ENCODE measurements at regions not wholly inside any gene's neighbourhood (a gene's known extent, or its start where the extent isn't known, plus 50 kb on each side); places are given as distances from the start of the nearest gene placed in this dataset.

DNA sequence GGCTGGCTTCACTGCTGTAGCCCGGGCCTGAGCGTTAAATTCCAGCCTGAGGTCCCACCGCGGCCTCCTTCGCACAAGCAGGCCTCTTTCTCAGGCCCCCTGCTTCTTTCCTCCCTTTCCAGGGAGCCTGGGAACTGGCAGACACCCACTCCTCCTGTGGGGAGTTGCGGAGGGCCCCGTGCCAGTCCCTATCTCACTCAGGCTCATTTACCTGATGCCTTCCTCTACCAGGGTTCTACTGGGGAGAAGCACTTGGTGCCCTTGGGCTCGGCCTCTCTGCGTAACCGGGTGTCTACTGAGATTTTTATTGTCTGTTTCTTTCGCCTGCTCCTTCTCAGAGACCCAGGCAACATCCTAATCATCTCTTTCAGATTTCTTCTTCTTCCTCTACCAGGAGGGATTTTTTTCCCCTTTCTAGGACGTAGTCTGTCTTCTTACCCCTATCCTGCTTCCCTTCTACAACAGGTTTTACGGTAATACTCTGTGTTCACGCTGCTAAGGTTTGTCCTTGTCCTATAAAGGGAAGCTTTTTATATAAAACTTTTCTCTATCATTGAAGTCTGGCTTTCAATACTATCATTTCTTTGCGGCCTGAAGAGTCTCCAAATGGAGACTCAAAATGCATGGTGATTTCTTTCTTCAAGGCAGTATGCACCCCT is 135.4 kb upstream of the GPR12 start:
- FAIRE-seq (no peak), ATAC-seq (no peak), DNase-seq (ENCODE audit: extremely low read depth in 1 of 4, low spot score in 3 of 4) (no peak)
- H3K27me3 ChIP-seq (ENCODE audit: control insufficient read depth in 2 of 2, insufficient read depth in 2 of 2, low read length in 2 of 2) = peaks cover 6 to 43% of the 10 kb centered on the region in 2 experiments; a peak in 4 of 5 replicates
- POLR2A ChIA-PET = interaction anchor here (0.8 kb wide), 1 partner anchor 9 kb away, joined by 3 read pairs; no protein-coding TSS in a partner anchor
- intact Hi-C loops (cut with micrococcal nuclease) (no loop called here), in situ Hi-C loops (cut with MboI) (no loop called here)
- no peak overlapping the region for H3K4me3 ChIP-seq
- H3K4me1 ChIP-seq (replicated peaks in 1 of 2; ENCODE audit: control insufficient read depth in 2 of 2, insufficient read depth in 2 of 2, low read length in 2 of 2) = no peaks in the 10 kb centered on the region
- H3K4me2 ChIP-seq (ENCODE audit: insufficient read depth, low read length) = no peak overlapping the region
- H3K9me1 ChIP-seq (ENCODE audit: control insufficient read depth, insufficient read depth, low read length) = no peaks in the 10 kb centered on the region
- no peak overlapping the region for H3K9ac ChIP-seq (ENCODE audit: insufficient read depth in 1 of 2, low read depth in 2 of 2, low read length in 2 of 2)
- H3K79me2 ChIP-seq (ENCODE audit: control insufficient read depth, insufficient read depth, low read length) = no peaks in the 10 kb centered on the region
- no peaks in the 10 kb centered on the region for H3K36me3 ChIP-seq (ENCODE audit: control insufficient read depth, insufficient read depth, low read length)
- H4K20me1 ChIP-seq (replicated peaks; ENCODE audit: control insufficient read depth, insufficient read depth, low read length) = no peaks in the 10 kb centered on the region
- H2AFZ ChIP-seq (ENCODE audit: low read depth, low read length) = no peak overlapping the region
- BruUV-seq (replicated peaks) = no TSS peak
- CTCF ChIA-PET (ENCODE audit: low intra/inter-chr PET ratio) = no interaction called here
- H3K9me3 ChIP-seq (replicated peaks; ENCODE audit: control insufficient read depth, insufficient read depth, low read depth, low read length) = no peaks in the 10 kb centered on the region
- 0% methylated on average over 12 of the region's 15 CpGs for WGBS (ENCODE audit: insufficient coverage, low coverage, missing lambda C conversion rate)
- TF ChIP-seq MAFF (IDR thresholded peaks at IDR 0.05; ENCODE audit: low read length) = no peak
- TF ChIP-seq, protein P1, sequence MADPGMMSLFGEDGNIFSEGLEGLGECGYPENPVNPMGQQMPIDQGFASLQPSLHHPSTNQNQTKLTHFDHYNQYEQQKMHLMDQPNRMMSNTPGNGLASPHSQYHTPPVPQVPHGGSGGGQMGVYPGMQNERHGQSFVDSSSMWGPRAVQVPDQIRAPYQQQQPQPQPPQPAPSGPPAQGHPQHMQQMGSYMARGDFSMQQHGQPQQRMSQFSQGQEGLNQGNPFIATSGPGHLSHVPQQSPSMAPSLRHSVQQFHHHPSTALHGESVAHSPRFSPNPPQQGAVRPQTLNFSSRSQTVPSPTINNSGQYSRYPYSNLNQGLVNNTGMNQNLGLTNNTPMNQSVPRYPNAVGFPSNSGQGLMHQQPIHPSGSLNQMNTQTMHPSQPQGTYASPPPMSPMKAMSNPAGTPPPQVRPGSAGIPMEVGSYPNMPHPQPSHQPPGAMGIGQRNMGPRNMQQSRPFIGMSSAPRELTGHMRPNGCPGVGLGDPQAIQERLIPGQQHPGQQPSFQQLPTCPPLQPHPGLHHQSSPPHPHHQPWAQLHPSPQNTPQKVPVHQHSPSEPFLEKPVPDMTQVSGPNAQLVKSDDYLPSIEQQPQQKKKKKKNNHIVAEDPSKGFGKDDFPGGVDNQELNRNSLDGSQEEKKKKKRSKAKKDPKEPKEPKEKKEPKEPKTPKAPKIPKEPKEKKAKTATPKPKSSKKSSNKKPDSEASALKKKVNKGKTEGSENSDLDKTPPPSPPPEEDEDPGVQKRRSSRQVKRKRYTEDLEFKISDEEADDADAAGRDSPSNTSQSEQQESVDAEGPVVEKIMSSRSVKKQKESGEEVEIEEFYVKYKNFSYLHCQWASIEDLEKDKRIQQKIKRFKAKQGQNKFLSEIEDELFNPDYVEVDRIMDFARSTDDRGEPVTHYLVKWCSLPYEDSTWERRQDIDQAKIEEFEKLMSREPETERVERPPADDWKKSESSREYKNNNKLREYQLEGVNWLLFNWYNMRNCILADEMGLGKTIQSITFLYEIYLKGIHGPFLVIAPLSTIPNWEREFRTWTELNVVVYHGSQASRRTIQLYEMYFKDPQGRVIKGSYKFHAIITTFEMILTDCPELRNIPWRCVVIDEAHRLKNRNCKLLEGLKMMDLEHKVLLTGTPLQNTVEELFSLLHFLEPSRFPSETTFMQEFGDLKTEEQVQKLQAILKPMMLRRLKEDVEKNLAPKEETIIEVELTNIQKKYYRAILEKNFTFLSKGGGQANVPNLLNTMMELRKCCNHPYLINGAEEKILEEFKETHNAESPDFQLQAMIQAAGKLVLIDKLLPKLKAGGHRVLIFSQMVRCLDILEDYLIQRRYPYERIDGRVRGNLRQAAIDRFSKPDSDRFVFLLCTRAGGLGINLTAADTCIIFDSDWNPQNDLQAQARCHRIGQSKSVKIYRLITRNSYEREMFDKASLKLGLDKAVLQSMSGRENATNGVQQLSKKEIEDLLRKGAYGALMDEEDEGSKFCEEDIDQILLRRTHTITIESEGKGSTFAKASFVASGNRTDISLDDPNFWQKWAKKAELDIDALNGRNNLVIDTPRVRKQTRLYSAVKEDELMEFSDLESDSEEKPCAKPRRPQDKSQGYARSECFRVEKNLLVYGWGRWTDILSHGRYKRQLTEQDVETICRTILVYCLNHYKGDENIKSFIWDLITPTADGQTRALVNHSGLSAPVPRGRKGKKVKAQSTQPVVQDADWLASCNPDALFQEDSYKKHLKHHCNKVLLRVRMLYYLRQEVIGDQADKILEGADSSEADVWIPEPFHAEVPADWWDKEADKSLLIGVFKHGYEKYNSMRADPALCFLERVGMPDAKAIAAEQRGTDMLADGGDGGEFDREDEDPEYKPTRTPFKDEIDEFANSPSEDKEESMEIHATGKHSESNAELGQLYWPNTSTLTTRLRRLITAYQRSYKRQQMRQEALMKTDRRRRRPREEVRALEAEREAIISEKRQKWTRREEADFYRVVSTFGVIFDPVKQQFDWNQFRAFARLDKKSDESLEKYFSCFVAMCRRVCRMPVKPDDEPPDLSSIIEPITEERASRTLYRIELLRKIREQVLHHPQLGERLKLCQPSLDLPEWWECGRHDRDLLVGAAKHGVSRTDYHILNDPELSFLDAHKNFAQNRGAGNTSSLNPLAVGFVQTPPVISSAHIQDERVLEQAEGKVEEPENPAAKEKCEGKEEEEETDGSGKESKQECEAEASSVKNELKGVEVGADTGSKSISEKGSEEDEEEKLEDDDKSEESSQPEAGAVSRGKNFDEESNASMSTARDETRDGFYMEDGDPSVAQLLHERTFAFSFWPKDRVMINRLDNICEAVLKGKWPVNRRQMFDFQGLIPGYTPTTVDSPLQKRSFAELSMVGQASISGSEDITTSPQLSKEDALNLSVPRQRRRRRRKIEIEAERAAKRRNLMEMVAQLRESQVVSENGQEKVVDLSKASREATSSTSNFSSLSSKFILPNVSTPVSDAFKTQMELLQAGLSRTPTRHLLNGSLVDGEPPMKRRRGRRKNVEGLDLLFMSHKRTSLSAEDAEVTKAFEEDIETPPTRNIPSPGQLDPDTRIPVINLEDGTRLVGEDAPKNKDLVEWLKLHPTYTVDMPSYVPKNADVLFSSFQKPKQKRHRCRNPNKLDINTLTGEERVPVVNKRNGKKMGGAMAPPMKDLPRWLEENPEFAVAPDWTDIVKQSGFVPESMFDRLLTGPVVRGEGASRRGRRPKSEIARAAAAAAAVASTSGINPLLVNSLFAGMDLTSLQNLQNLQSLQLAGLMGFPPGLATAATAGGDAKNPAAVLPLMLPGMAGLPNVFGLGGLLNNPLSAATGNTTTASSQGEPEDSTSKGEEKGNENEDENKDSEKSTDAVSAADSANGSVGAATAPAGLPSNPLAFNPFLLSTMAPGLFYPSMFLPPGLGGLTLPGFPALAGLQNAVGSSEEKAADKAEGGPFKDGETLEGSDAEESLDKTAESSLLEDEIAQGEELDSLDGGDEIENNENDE (IDR thresholded peaks at IDR 0.05; ENCODE audit: low read depth, low read length) = peak; percentile 80
- H3K27ac ChIP-seq (ENCODE audit: extremely low read depth, low read depth, low read length) = no peak overlapping the region

Data from K562 (cell line).